ENCODE measurements at regions not wholly inside any gene's neighbourhood (a gene's known extent, or its start where the extent isn't known, plus 50 kb on each side); places are given as distances from the start of the nearest gene placed in this dataset.

DNA sequence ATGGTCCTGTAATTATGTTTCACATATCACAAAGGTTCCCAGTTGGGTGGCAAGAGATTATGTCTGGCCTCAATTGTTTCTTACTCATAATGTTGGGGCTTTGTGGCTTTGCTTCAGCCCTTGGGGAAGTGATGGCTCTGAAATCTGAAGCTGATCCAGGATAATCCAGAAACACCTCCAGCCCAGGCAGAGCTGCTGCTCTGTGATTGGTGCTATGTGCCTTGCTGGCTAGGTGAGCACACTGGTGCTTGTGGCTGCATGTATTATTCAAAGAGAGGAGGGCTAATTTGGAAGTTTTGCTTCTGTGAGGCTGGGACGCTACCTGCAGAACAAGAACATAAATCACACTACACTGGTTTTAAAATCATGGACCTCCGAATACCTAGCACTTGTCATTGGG is 346.6 kb upstream of the MGMT start:
- Mint-ChIP-seq H3K27ac (no peak overlapping the region), H3K9me3 (peaks cover 0 to 6% (median under 1%) of the 10 kb centered on the region in 8 donors), H3K4me1 (peaks cover 0 to 11% (median 5%) of the 10 kb centered on the region in 4 donors), H3K36me3 (no peaks in the 10 kb centered on the region), H3K4me3 (no peak overlapping the region), H3K27me3 (no peaks in the 10 kb centered on the region)
- ChIA-PET POLR2A (ENCODE audit: partially characterized antibody) (no interaction called here), CTCF (ENCODE audit: partially characterized antibody) (no interaction called here)
- DNase-seq = no peak
- H3K36me3 ChIP-seq (ENCODE audit: insufficient read depth, low read length) = no peaks in the 10 kb centered on the region
- no peak overlapping the region for H3K27ac ChIP-seq (ENCODE audit: low read depth, low read length)
- no peak overlapping the region for H3K4me3 ChIP-seq (ENCODE audit: low read length in 2 of 2)
- H3K4me1 ChIP-seq (ENCODE audit: insufficient read depth, low read length) = no peaks in the 10 kb centered on the region
- H3K9me3 ChIP-seq (ENCODE audit: control insufficient read depth in 1 of 2, low read length in 2 of 2) = no peaks in the 10 kb centered on the region
- no peaks in the 10 kb centered on the region for H3K27me3 ChIP-seq (ENCODE audit: insufficient read depth, low read length)
- intact Hi-C loops (cut with micrococcal nuclease) = no loop called here

DNA sequence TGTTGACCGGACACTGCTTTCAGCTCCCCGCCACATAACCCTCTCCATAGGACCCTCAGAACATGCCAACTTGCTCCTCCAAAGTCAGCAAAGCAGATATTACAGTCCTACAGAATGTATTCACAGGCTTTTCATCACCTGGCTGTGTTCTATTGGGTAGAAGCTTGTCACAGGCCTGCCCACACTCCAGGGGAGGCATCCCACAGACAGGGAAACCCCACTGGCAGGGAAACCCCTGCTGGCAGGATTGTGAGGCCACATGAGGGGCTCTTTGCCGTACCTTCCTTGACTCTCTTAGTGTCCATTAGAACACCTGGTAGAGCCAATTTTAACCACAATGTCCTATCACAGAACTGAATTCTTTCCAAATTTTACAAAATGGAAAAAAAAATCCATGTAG is 344.2 kb upstream of the MGMT start:
- ChIA-PET CTCF (ENCODE audit: partially characterized antibody) (no interaction called here), POLR2A (ENCODE audit: partially characterized antibody) (no interaction called here)
- no peaks in the 10 kb centered on the region for H3K4me1 ChIP-seq (ENCODE audit: insufficient read depth, low read length)
- Mint-ChIP-seq H3K4me1 (peaks cover 0 to 11% (median 5%) of the 10 kb centered on the region in 4 donors), H3K9me3 (peaks cover 0 to 5% (median 1%) of the 10 kb centered on the region in 8 donors), H3K4me3 (no peak overlapping the region), H3K27me3 (no peaks in the 10 kb centered on the region), H3K27ac (no peak overlapping the region), H3K36me3 (no peaks in the 10 kb centered on the region)
- no peak for DNase-seq
- H3K9me3 ChIP-seq (ENCODE audit: control insufficient read depth in 1 of 2, low read length in 2 of 2) = no peaks in the 10 kb centered on the region
- H3K27ac ChIP-seq (ENCODE audit: low read depth, low read length) = no peak overlapping the region
- H3K4me3 ChIP-seq (ENCODE audit: low read length in 2 of 2) = no peak overlapping the region
- H3K36me3 ChIP-seq (ENCODE audit: insufficient read depth, low read length) = no peaks in the 10 kb centered on the region
- intact Hi-C loops (cut with micrococcal nuclease) = no loop called here
- H3K27me3 ChIP-seq (ENCODE audit: insufficient read depth, low read length) = no peaks in the 10 kb centered on the region

- Histone ChIP-seq H3K36me3 (ENCODE audit: insufficient read depth, low read length) (no peaks in the 10 kb centered on the region), H3K4me1 (ENCODE audit: insufficient read depth, low read length) (no peaks in the 10 kb centered on the region), H3K27me3 (ENCODE audit: insufficient read depth, low read length) (no peaks in the 10 kb centered on the region), H3K9me3 (ENCODE audit: control insufficient read depth in 1 of 2, low read length in 2 of 2) (no peaks in the 10 kb centered on the region), H3K4me3 (ENCODE audit: low read length in 2 of 2) (no peak overlapping the region), H3K27ac (ENCODE audit: low read depth, low read length) (no peak overlapping the region)
- intact Hi-C loops (cut with micrococcal nuclease) = no loop called here
- Mint-ChIP-seq H3K4me3 (no peak overlapping the region), H3K4me1 (peaks cover 0 to 11% (median 5%) of the 10 kb centered on the region in 4 donors), H3K27me3 (no peaks in the 10 kb centered on the region), H3K27ac (no peak overlapping the region), H3K36me3 (no peaks in the 10 kb centered on the region), H3K9me3 (peaks cover 0 to 5% (median under 1%) of the 10 kb centered on the region in 8 donors)
- no peak for DNase-seq
- ChIA-PET CTCF (ENCODE audit: partially characterized antibody) (no interaction called here), POLR2A (ENCODE audit: partially characterized antibody) (no interaction called here)
Observed at GRCh38 chr10:129123428-129123827, 343.6 kb upstream of the MGMT start.

DNA sequence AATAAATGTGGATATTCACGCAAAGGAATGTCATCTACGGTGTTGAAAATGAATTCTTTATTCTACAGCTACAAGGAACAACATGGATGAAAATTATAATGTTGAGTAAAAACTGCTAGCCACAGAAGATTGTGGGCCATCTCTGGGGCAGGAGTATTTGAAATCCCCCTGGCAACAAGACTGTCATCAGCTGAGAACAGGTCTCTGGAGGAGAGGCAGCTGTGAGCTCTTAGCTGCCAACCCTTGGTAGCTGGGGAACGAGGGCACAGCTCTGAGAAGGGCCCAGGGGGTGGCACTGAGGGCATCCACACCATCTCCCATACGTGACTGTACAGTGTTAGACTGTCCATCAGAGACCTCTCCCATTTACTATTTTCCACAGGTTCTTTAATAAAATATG is 340.1 kb upstream of the MGMT start:
- Histone ChIP-seq H3K4me3 (ENCODE audit: low read length in 2 of 2) (no peak overlapping the region), H3K4me1 (ENCODE audit: insufficient read depth, low read length) (no peaks in the 10 kb centered on the region), H3K9me3 (ENCODE audit: control insufficient read depth in 1 of 2, low read length in 2 of 2) (no peaks in the 10 kb centered on the region), H3K36me3 (ENCODE audit: insufficient read depth, low read length) (no peaks in the 10 kb centered on the region), H3K27ac (ENCODE audit: low read depth, low read length) (no peak overlapping the region), H3K27me3 (ENCODE audit: insufficient read depth, low read length) (no peaks in the 10 kb centered on the region)
- no peaks in the 10 kb centered on the region for H3K36me3 Mint-ChIP-seq
- CTCF ChIA-PET (ENCODE audit: partially characterized antibody) = no interaction called here
- H3K4me3 Mint-ChIP-seq = no peak overlapping the region
- intact Hi-C loops (cut with micrococcal nuclease) = no loop called here
- POLR2A ChIA-PET (ENCODE audit: partially characterized antibody) = no interaction called here
- no peak for DNase-seq
- H3K27me3 Mint-ChIP-seq = peaks cover 0 to 2% of the 10 kb centered on the region in 2 donors
- peaks cover 0 to 6% (median 0%) of the 10 kb centered on the region in 4 donors for H3K4me1 Mint-ChIP-seq
- H3K27ac Mint-ChIP-seq = no peak overlapping the region
- H3K9me3 Mint-ChIP-seq = peaks cover 0 to 5% (median 0%) of the 10 kb centered on the region in 8 donors

- H3K9me3 ChIP-seq (ENCODE audit: control insufficient read depth in 1 of 2, low read length in 2 of 2) = no peaks in the 10 kb centered on the region
- ChIA-PET CTCF (ENCODE audit: partially characterized antibody) (no interaction called here), POLR2A (ENCODE audit: partially characterized antibody) (no interaction called here)
- Mint-ChIP-seq H3K9me3 (no peaks in the 10 kb centered on the region), H3K27ac (no peak overlapping the region), H3K4me3 (no peak overlapping the region), H3K4me1 (no peaks in the 10 kb centered on the region), H3K36me3 (no peaks in the 10 kb centered on the region), H3K27me3 (peaks cover 0 to 2% of the 10 kb centered on the region in 2 donors)
- H3K36me3 ChIP-seq (ENCODE audit: insufficient read depth, low read length) = no peaks in the 10 kb centered on the region
- no peaks in the 10 kb centered on the region for H3K27me3 ChIP-seq (ENCODE audit: insufficient read depth, low read length)
- no peak overlapping the region for H3K27ac ChIP-seq (ENCODE audit: low read depth, low read length)
- intact Hi-C loops (cut with micrococcal nuclease) = no loop called here
- no peaks in the 10 kb centered on the region for H3K4me1 ChIP-seq (ENCODE audit: insufficient read depth, low read length)
- DNase-seq = no peak
- H3K4me3 ChIP-seq (ENCODE audit: low read length in 2 of 2) = no peak overlapping the region
Observed at GRCh38 chr10:129131457-129132132, 335.4 kb upstream of the MGMT start.

GRCh38 chr10:129133856-129134255 is 333.2 kb upstream of the MGMT start:
- H3K27me3 Mint-ChIP-seq = peaks cover 2% of the 10 kb centered on the region in 2 donors

DNA sequence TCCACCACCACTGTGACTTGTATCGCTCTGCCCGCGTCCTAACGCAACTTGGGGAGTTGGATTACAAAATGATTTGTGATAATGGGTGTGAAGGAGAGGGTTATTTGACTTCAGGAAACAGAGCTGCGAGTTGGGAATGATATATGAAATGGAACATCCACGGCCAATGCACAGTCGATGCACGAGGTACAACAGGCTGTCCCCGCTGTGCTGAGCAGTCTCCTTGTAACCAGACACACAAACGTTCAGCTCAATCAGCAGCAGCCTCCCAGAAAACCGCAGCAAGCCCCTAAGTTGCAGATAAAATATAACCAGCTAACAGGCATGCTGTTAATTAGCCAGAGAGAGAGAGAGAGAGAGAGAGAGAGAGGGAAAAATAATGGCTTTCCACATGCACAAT is 332.7 kb upstream of the MGMT start:
- H3K36me3 ChIP-seq (ENCODE audit: insufficient read depth, low read length) = no peaks in the 10 kb centered on the region
- H3K4me3 ChIP-seq (ENCODE audit: low read length in 2 of 2) = no peak overlapping the region
- POLR2A ChIA-PET (ENCODE audit: partially characterized antibody) = no interaction called here
- Mint-ChIP-seq H3K27me3 (peaks cover 2% of the 10 kb centered on the region in 2 donors), H3K36me3 (no peaks in the 10 kb centered on the region), H3K4me3 (no peak overlapping the region), H3K27ac (no peak overlapping the region), H3K4me1 (no peaks in the 10 kb centered on the region), H3K9me3 (no peaks in the 10 kb centered on the region)
- no peaks in the 10 kb centered on the region for H3K27me3 ChIP-seq (ENCODE audit: insufficient read depth, low read length)
- no peaks in the 10 kb centered on the region for H3K4me1 ChIP-seq (ENCODE audit: insufficient read depth, low read length)
- no peak for DNase-seq
- intact Hi-C loops (cut with micrococcal nuclease) = no loop called here
- CTCF ChIA-PET (ENCODE audit: partially characterized antibody) = no interaction called here
- no peak overlapping the region for H3K27ac ChIP-seq (ENCODE audit: low read depth, low read length)
- no peaks in the 10 kb centered on the region for H3K9me3 ChIP-seq (ENCODE audit: control insufficient read depth in 1 of 2, low read length in 2 of 2)

More at GRCh38 chr10:129133856-129134255, 333.2 kb upstream of the MGMT start:
- Histone ChIP-seq H3K4me3 (ENCODE audit: low read length in 2 of 2) (no peak overlapping the region), H3K27ac (ENCODE audit: low read depth, low read length) (no peak overlapping the region), H3K27me3 (ENCODE audit: insufficient read depth, low read length) (no peaks in the 10 kb centered on the region), H3K4me1 (ENCODE audit: insufficient read depth, low read length) (no peaks in the 10 kb centered on the region), H3K9me3 (ENCODE audit: control insufficient read depth in 1 of 2, low read length in 2 of 2) (no peaks in the 10 kb centered on the region), H3K36me3 (ENCODE audit: insufficient read depth, low read length) (no peaks in the 10 kb centered on the region)
- Mint-ChIP-seq H3K4me3 (no peak overlapping the region), H3K36me3 (no peaks in the 10 kb centered on the region), H3K27ac (no peak overlapping the region), H3K4me1 (no peaks in the 10 kb centered on the region), H3K9me3 (no peaks in the 10 kb centered on the region)
- ChIA-PET CTCF (ENCODE audit: partially characterized antibody) (no interaction called here), POLR2A (ENCODE audit: partially characterized antibody) (no interaction called here)
- intact Hi-C loops (cut with micrococcal nuclease) = no loop called here
- DNase-seq = no peak

Measured in CD4-positive, alpha-beta memory T cell (primary cell).